GM12874 (cell line): ENCODE measurements at regions not wholly inside any gene's neighbourhood (a gene's known extent, or its start where the extent isn't known, plus 50 kb on each side); places are given as distances from the start of the nearest gene placed in this dataset.

ENCODE experiments used
- CTCF ChIP-seq: IDR thresholded peaks from 2 replicates; pipeline ENCODE4 v1.5.1; 2011; ENCODE audit warnings: low read depth, mild to moderate bottlenecking, control low read depth, low read length, moderate library complexity; ENCODE audit not compliant: insufficient read depth

DNA sequence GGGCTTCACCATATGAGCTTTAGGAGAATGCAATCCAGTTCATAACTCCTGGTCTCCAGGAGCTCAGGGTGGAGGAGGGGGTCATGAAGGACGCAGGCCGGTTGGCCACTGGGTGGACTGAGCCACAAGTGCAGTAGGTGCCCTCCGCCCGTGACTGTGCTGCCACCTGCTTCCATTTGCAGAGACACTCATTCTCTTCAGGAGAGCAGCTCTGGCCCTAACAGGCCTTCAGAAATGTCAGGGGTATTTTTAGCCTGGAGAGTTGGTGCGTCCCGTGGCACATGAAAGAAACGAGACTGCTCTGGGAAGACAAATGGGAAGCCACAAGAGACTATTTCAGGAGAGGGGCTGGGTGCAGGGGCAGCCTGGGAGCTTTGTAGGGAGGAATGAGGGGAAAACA is 74.6 kb upstream of the MYL2 start:
- no peak for TF ChIP-seq CTCF

DNA sequence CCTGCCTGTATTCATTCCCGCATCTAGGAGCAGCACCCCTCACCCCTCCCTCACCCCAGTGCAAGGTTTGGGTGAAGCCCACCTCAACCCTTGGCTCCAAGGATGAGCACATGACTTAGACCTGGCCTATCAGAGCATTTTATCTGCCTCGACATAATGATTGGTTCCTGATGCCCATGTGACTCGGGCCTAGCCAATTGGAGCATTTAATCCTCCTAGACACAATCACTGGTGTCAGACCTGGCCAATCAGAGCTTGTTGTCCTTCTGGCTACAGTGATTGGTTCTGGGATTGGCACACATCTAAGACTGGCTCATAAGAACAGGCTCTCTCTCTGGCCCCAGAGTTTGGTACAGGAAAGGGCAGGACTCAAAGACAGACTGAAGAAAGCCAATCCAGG is 73.1 kb upstream of the MYL2 start:
- no peak for TF ChIP-seq CTCF

DNA sequence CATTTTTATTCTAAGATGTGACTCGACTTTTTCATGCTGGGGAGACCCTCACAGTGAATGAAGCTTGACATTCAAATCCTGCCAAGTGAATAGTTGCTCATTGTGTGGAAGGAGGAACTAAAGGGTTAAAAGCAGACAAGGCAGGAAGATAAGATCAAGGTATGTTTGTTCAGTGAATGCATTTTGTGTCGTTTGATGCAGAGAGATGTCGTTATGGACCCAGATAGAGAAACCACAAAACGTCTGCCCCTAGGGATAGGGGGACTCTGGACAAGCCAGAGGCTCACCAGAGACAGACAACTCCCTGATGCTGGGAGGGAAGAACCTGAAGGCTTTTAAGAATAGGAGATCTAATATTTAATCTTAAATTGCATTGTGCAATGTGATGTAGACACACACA is 72.5 kb upstream of the MYL2 start:
- TF ChIP-seq CTCF = no peak

GRCh38 chr12:110983811-110984210 is 63.4 kb upstream of the MYL2 start:
- TF ChIP-seq CTCF = no peak

- no peak for TF ChIP-seq CTCF
These were observed 52.5 kb upstream of the MYL2 start for GRCh38 chr12:110972866-110973265.

GRCh38 chr12:110971936-110972335 is 51.6 kb upstream of the MYL2 start:
- no peak for TF ChIP-seq CTCF

- TF ChIP-seq CTCF = no peak
These were observed 51.0 kb upstream of the MYL2 start for GRCh38 chr12:110971189-110971920.
